ENCODE measurements at regions not wholly inside any gene's neighbourhood (a gene's known extent, or its start where the extent isn't known, plus 50 kb on each side); places are given as distances from the start of the nearest gene placed in this dataset.

DNA sequence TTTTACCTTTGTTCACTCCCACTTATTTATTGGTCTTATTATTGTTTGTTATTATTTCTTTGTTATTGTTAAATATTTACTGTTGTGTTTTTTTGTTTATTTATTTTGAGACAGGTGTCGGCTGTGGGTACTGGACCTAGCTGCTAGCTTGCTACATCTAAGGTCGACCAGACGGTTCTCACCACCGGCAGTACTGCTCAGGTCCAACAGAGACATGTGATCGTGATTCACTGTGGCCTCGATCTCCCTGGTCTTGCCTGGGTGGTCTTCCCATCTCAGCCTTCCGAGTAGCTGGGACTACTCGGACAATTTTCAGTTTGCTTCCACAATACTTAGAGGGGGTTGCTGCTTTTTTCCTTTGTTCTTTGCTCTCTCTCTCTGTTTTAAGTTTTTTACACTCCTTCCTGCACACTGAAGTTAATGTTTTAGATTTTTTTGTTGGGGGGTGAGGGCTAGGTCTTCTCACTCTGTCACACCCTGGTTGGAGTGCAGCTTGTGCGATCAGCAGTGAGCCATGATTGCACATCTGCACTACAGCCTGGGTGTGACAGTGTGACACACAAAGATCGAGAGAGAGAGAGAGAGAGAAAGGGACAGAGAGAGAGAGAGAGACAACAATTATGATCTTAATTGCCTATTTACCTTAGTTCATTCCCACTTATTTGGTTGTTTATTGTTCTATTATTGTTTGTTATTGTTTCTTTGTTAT, 1432.4 kb downstream of the UQCRFS1 start:
- no peak for DNase-seq

DNA sequence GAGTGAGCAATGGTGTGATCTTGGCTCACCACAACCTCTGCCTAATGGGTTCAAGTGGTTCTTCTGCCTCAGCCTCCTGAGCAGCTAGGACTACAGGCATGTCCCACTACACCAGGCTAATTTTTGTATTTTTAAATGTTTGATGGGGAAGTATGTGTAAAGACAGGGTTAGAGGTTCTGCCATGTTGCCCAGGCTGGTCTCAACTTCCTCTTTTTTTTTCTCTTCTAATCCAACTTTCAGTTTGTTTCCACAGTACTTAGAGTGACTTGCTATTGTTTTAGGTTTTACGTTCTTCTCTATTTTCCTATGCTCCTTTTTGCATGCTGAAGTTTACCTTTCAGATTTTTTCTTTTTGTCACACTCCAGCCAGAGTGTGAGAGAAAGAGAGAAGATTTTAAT, 1433.0 kb downstream of the UQCRFS1 start:
- no peak for DNase-seq

DNA sequence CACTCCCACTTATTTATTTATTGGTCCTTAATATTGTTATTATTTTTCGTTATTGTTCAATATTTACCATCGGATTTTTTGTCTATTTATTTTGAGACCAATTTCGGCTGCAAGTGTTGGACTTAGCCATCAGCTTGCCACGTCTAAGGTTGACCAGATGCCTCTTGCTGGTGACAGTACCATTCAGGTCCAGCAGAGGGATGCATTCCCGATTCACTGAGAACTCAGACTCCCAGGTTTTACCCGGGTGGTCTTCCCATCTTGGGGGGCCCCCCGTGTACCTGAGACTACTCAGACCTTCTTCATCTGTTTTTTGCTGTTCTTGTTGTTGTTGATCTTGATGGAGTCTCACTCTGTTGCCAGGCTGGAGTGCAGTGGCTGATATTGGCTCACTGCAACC, 1435.2 kb downstream of the UQCRFS1 start:
- DNase-seq, result no peak

DNA sequence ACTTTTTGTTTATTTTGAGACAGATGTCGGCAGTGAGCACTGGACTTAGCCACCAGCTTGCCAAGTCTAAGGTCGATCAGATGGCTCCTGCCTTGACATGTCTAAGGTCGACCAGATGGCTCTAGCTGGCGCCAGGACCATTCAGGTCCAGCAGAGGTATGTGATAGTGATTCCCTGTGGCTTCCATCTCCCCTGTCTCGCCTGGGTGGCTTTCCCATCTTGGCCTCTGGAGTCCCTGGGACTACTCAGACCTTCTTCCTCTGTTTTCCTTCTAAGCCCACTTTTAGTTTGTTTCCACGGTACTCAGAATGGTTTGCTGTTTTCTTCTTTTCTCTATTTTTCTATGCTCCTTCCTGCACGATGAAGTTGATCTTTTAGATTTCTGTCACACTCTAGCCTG, 1435.7 kb downstream of the UQCRFS1 start:
- no peak for DNase-seq

DNA sequence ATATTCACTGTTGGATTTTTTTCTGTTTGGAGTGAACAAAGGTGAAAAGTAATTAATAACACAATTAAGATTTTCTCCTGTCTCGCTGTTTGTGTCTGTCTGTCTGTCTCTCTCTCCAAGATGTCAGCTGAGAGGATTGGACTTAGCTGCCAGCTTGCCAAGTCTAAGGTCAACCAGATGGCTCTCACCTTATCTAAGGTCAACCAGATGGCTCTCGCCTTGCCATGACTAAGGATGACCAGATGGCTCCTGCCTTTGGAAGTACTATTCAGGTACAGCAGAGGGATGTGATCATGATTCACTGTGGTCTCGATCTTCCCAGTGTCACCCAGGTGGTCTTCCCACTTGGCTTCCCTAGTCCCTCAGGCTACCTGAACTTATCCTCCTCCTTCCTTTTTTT, 1436.4 kb downstream of the UQCRFS1 start:
- no peak for DNase-seq

DNA sequence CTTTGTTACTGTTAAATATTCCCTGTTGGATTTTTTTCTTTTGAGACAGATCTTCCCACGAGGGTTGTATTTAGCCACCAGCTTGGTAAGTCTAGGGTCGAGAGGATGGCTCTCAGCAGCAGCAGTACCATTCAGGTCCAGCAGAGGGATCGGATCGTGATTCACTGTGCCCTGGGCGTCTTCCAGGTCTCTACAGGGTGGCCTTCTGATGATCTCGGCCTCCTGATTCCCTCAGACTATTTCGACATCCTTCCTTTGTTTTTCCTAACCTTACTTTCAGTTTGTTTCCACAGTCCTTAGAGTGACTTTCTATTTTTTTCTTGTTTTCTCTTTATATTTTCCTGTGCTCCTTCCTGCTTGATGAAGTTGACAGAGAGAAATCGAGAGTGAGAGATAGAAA, 1436.9 kb downstream of the UQCRFS1 start:
- no peak for DNase-seq

DNA sequence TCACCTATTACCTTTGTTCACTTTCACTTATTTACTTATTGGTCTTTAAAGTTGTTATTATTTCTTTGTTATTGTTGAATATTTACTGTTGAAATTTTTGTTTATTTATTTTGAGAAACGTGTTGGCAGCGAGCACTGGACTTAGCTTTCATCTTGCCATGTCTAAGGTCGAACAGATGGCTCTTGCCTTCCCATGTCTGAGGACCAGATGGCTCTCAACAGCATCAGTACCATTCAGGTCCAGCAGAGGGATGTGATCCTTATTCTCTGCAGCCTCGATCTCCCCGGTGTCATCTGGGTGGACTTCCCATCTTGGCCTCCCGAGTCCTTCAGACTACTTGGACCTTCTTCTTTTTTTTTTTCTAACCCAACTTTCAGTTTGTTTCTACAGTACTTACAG, 1437.6 kb downstream of the UQCRFS1 start:
- DNase-seq, result no peak

DNA sequence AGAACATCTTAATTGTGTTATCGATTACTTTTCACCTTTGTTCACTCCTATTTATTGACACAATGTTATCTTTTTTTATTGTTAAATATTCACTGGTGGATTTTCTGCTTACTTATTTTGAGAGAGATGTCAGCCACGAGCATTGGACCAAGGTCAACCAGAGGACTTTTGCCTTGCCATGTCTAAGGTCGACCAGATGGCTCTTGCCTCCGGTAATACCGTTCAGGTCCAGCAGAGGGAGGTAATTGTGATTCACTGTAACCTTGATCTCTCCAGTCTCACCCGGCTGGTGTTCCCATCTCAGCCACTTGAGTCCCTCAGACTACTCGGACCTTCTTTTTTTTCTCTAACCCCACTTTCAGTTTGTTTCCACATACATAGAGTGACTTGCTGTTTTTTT, 1438.1 kb downstream of the UQCRFS1 start:
- no peak for DNase-seq

DNA sequence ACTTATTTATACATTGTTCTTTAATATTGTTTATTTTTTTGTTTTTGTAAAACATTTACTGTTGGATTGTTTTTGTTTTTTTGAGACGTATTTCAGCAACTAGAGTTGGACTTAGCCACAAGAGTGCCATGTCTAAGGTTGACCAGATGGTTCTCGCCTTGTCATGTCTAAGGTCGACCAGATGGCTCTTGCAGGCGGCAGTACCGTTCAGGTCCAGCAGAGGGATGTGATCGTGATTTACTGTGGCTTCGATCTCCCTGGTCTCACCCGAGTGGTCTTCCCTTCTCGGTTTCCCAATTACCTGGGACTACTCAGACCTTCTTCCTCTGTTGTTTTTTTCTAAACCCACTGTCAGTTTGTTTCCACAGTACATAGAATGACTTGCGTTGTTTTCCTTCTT, 1438.6 kb downstream of the UQCRFS1 start:
- DNase-seq, result no peak

DNA sequence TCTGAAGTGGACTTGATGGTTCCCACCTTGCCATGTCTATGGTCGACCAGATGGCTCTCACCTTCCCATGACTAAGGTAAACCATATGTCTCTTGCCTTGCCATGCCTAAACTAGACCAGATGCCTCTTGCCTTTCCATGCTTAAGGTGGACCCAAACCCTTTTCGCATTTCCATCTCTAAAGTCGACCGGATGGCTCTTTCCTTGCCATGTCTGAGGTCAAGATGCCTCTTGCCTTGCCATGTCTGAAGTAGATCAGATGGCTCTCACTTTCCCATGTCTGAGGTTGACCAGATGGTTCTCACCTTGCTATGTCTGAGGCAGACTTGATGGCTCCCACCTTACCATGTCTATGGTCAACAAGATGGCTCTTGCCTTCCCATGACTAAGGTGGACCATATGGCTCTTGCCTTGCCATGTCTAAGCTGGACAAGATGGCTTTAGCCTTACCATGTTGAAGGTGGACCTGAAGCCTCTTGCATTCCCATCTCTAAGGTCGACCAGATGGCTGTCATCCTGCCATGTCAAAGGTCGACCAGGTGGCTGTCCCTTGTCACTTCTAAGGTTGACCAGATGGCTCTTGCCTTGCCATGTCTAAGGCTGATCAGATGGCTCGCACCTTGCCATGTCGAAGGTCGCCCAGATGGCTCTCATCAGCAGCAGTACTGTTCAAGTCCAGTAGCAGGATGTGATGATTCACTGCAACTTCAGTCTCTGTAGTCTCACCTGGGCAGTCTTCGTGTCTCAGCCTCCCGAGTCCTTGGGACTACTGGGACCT, 1439.4 kb downstream of the UQCRFS1 start:
- DNase-seq, result no peak

DNA sequence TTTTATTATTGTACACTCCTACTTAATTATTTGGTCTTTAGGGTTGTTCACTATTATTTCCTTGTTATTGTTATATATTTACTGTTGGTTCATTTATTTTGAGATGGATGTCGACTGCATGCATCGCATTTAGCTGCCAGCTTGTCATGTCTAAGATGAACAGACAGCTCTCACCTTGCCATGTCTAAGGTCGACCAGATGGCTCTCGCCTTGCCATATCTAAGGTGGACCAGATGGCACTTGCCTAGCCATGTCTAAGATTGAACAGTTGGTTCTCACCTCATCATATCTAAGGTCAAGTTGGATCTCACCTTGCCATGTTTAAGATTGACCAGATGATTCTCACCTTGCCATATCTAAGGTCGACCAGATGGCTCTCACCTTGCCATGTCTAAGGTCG, 1440.9 kb downstream of the UQCRFS1 start:
- DNase-seq, result no peak

DNA sequence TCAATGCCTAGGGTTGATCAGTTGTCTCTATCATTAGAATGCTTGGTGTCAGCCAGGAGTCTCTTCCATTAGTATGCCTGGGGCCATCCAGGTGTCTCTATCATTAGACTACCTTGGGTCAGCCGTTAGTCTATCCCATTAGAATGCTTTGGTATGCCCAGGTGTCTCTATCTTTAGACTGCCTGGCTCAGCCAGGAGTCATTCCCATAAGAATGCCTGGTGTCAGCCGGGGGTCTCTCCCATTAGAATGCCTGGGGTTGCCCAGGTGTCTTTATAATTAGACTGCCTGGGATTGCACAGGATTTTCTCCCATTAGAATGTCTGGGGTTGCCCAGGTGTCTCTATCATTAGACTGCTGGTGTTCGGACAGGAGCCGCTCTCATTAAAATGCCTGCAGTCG, 1442.9 kb downstream of the UQCRFS1 start:
- DNase-seq, result no peak

DNA sequence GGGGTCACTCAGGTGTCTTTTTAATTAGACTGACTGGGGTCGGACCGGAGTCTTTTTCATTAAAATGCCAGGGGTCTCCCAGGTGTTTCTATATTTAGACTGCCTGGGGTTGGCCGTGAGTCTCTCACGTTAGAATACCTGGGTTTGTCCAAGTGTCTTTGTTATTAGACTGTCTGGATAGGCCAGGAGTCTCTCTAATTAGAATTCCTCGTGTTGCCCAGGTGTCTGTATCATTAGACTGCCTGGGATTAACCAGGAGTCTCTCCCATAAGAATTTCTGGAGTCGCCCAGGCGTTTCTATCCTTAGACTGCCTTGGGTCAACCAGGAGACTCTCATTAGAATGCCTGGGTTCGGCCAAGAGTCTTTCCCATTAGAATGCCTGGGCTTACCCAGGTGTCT, 1445.7 kb downstream of the UQCRFS1 start:
- no peak for DNase-seq

DNA sequence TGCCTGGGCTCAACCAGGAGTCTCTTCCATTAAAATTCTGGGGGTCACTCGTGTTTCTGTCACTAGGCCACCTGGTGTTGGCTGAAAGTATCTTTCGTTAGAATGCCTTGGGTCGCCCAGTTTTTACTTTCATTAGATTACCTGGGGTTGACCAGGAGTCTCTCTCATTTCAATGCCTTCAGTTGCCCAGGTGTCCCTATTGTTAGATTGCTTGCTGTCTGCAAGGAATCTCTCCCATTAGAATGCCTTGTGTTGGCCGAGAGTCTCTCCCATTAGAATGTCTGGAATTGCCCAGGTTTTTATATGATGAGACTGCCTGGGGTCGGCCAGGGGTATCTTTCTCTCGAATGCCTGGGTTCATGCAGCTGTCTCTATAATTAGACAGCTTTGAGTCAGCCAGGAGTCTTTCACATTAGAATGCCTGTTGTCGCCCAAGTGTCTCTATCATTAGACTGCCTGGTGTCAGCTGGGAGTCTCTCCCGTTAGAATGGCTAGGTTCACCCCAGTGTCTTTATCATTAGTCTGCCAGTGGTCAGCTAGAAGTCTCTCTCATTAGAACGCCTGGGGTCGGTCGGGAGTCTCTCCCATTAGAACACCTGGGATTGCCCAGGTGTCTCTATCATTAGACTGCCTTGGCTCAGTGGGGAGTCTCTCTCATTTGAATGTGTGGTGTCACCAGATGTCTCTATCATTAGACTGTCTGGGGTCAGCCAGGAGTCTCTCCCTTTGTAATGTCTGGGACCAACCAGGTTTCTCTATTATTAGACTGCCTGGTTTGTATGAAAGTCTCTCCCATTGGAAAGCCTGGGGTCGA, 1446.8 kb downstream of the UQCRFS1 start:
- DNase-seq, result no peak

DNA sequence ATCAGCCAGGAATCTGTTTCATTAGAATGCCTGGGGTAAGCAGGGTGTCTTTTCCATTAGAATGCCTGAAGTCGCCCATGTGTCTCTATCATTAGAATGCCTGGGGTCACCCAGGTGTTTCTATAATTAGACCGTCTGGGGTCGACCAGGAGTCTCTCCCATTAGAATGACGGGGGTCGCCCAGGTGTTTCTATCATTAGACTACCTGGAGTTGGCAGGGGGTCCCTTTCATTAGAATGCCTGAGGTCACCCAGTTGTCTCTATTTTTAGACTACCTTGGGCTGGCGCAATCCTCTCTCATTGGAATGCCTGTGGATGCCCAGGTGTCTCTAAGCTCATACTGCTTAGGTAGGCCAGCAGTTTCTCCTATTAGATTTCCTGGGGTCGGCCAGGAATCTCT, 1447.6 kb downstream of the UQCRFS1 start:
- no peak for DNase-seq

DNA sequence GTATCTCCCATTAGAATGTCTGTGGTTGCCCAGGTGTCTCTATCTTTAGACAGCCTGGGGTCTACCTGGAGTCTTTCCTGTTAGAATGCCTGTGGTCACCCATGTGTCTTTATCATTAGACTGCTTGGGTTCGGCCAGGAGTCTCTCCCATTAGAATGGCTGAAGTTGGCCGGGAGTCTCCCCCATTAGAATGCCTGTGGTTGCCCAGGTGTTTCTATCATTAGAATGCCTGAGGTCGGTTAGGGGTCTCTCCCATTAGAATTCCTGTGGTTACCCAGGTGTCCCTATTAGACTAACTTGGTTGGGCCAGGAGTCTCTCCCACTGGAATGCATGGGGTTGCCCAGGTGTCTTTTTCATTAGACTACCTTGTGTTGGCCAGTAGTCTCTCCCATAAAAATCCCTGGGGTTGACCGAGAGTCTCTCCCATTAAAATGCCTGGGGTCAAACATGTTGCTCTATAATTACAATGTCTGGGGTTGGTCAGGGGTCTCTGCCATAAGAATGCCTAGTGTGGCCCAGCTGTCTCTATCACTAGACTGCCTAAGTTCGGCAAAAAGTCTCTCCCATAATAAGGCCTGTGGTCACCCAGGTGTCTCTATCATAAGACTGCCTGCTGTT, 1448.7 kb downstream of the UQCRFS1 start:
- DNase-seq, result no peak

DNA sequence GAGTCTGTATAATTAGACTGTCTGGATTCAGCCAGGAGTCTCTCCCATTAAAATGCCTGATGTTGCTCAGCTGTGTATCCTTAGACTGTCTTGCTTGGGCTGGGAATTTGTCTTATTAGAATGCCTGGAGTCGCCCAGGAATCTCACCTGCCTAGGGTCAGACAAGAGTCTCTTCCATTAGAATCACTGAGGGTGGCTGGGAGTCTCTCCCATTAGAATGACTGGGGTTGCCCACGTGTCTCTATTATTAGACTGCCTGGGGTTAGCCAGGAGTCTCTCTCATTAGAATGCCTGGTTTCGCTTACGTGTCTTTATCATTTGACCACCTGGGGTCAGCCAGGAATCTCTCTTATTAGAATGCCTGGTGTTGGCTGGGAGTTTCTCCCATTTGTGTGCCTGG, 1450.0 kb downstream of the UQCRFS1 start:
- DNase-seq, result no peak

DNA sequence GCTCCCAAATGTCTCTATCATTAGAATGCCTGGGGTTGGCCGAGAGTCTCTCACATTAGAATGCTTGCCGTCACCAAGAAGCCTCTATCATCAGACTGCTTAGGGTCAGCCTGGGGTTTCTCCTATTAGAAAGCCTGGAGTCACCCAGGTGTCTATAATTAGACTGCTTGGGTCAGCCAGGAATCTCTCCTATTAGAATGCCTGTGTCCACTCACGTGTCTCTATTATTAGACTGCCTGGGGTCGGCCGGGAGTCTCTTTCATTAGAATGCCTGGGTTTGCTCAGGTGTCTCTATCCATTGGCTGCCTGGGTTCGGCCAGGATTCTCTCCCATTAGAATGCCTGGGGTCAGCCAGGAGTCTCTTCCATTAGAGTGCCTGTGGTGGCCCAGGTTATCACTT, 1453.1 kb downstream of the UQCRFS1 start:
- DNase-seq, result no peak

DNA sequence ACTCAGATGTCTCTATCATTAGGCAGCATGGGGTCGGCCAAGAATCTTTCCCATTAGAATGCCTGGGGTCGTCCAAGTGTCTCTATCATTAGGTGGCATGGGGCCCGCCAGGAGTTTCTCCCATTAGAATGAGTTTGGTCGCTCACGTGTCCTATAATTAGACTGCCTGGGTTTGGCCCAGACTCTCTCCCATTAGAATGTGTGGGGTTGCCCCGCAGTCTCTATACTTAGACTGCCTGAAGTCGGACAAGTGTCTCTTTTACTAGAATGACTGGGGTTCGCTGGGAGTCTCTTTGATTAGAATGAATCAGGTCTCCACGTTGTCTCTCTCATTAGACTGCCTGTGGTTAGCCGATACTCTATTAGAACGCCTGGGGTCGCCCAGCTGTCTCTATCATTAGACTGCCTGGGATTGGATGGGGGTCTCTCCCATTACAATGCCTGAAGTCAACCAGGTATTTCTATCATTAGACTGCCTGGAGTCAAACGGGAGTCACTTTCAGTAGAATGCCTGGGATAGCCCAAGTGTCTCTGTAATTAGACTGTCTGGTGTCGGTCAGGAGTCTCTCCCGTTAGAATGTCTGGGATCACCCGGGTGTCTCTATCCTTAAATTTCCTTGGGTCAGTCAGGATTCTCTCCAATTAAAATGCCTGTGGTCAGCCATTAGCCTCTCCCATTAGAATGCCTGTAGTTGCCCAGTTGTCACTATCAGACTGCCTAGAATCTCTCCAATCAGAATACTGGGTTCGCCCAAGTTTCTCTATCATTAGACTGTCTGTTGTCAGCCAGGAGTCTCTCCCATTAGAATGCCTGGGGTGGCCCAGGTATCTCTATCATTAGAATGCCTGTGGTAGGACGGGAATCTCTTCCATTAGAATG, 1454.1 kb downstream of the UQCRFS1 start:
- no peak for DNase-seq

DNA sequence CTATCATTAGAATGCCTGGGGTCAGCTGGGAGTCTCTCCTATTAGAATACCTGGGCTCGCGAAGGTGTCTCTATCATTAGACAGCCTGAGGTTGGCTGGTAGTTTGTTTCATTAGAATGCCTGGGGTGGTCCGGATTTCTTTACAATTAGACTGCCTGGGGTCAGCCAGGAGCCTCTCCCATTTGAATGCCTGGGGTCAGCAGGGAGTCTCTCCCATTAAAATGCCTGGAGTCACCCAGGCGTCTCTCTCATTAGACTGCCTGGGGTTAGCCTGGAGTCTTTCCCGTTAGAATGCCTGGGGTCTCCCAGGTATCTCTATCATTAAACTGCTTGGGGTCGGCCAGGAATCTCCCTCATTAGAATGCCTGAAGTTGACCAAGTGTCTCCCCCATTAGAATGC, 1458.3 kb downstream of the UQCRFS1 start:
- no peak for DNase-seq

DNA sequence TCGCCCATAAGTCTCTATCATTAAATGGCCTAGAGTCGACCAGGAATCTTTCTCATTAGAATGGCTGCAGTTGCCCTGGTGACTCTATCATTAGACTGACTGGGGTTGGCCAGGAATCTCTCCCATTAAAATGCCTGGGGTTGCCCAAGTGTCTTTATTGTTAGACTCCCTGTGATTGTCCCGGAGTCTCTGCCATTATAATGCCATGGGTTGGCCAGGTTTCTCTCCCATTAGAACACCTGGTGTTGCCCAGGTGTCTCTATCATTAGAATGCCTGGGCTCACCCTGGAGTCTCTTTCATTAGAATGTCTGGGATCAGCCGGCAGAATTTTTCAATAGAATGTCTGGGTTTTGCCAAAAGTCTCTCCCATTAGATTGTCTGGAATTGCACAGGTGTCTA, 1459.3 kb downstream of the UQCRFS1 start:
- no peak for DNase-seq

DNA sequence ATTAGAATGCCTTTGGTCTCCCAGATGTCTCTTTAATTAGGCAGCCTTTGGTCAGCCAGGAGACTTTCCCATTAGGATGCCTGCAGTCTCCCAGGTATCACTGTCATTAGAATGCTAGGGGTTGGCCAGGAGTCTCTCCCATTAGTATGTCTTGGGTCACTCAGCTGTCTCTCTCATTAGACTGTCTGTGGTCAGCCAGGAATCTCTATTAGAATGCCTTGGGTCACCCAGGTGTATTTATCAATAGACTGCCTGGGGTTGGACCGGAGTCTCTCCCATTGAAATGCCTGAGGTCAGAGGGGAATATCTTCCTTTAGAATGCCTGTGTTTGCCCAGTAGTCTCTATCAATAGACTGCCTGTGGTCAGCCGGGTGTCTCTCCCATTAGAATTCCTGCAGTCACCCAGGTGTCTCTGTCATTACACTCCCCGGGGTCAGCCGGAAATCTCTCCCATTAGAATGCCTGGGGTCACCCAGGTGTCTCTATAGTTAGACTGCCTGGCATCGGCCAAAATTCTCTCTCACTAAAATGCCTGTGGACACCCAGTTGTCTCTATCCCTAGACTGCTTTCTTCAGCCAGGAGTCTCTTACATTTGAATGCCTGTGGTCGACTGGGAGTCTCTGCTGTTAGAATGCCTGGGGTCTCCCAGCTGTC, 1460.3 kb downstream of the UQCRFS1 start:
- no peak for DNase-seq

Measured in COR-L47 (cell line).